AG09319 (cell line): ENCODE measurements at regions not wholly inside any gene's neighbourhood (a gene's known extent, or its start where the extent isn't known, plus 50 kb on each side); places are given as distances from the start of the nearest gene placed in this dataset.

ENCODE experiments used
- DNase-seq: peaks from one replicate; pipeline ENCODE4 v3.0.0-alpha.2; 2010; ENCODE audit warnings: low read depth; ENCODE audit errors: extremely low read depth
- TF ChIP-seq, protein P1 (sequence below): IDR thresholded peaks from 2 replicates; pipeline ENCODE4 v1.5.1; 2011; ENCODE audit warnings: low read depth, mild to moderate bottlenecking, inconsistent platforms, low read length, moderate library complexity

DNA sequence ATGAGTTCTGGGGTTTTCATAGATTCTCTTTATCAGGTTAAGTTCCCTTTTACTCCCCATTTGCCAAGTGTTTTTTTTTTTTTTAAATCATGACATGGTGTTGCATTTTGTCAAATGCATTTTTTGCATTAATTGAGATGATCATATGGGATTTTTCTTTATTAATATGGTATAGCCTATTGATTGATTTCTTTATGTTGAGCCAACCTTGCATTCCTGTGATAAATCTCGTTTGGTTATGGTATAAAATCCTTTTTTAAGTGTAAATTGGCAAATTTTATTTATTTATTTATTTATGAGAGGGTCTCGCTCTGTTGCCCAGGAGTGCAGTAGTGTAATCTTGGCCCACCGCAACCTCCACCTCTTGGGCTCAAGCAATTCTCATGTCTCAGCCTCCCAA is 81.5 kb upstream of the ACVR1 start:
- TF ChIP-seq, protein P1, sequence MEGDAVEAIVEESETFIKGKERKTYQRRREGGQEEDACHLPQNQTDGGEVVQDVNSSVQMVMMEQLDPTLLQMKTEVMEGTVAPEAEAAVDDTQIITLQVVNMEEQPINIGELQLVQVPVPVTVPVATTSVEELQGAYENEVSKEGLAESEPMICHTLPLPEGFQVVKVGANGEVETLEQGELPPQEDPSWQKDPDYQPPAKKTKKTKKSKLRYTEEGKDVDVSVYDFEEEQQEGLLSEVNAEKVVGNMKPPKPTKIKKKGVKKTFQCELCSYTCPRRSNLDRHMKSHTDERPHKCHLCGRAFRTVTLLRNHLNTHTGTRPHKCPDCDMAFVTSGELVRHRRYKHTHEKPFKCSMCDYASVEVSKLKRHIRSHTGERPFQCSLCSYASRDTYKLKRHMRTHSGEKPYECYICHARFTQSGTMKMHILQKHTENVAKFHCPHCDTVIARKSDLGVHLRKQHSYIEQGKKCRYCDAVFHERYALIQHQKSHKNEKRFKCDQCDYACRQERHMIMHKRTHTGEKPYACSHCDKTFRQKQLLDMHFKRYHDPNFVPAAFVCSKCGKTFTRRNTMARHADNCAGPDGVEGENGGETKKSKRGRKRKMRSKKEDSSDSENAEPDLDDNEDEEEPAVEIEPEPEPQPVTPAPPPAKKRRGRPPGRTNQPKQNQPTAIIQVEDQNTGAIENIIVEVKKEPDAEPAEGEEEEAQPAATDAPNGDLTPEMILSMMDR: no peak
- no peak for DNase-seq

DNA sequence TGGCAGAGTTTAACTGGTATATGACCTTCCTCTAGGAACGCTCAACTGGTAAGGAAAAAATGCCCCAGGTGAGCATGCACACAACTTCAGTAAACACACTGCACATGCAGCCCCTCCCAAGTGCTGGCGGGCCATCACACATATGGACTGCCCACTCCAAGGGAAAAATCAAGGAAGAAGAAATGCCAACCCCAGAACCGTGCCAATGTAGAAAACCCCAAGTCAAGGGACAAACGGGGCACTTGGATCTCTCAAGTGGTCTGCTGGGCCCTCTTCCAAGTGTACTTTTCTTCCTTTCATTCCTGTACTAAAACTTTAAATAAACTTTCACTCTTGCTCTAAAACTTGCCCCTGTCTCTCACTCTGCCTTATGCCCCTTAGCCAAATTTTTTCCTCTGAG is 76.4 kb upstream of the ACVR1 start:
- TF ChIP-seq, protein P1: no peak
- DNase-seq: no peak

DNA sequence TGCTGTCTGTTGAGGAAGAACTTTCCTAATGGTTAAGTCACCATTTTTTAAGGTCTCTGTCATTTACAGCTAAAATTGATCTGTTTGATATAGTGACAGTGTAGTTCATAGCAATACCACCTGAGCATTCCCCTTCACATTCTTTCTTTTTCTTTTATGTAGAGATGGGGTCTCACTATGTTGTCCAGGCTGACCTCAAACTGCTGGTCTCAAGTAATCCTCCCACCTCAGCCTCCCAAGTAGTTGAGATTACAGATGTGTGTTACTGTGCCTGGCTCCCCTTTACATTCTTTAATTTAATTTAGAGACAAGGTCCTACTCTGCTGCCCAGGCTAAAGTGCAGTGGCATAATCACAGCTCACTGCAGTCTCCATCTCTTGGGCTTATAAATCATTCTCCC is 72.7 kb upstream of the ACVR1 start:
- no peak for DNase-seq
- TF ChIP-seq, protein P1: no peak

DNA sequence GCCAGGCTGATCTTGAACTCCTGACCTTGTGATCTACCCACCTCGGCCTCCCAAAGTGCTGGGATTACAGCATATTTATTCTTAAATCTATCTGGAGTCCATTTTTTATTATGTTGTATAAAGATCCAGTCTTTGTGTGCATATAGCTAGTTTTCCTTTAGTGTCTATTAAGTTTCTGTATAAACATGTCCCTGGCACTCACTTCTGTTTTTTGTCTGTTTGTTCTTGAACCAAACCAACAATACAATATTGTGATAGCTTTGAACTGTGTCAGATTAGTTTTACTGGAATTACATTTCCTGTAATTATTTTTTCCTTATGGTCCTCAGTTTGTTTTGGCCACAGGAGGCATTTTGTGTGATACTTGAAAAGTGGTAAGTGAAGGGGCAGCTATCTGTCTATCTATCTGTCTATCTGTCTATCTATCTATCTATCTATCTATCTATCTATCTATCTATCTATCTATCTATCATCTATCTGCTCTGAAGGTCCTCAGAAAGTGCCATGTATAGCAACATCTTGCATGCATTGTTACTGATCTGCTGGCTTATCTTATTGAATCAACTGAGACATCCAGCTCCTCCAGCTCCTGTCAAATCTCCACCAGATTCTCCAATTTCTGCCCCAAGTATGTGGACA is 70.9 kb upstream of the ACVR1 start:
- TF ChIP-seq, protein P1: no peak
- no peak for DNase-seq

DNA sequence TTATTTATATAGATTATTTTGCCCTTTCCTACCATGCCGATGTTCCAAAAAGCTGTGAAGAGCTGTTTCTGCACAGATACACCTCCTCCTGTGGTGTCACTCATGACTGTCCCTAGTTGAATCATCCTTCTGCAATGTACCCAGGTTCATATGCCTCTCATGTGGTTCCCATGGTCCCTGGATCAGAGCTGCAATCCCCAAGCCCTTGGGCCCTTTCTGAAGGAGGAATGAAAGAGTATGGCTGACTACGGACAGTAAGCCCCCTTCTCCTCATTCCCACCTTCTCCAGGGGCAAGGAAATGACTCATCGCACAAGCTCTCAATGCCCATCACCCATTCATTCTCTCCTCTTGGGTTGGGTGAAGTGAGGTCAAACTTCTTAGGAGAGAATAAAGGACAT is 63.9 kb upstream of the ACVR1 start:
- no peak for DNase-seq
- TF ChIP-seq, protein P1: no peak

DNA sequence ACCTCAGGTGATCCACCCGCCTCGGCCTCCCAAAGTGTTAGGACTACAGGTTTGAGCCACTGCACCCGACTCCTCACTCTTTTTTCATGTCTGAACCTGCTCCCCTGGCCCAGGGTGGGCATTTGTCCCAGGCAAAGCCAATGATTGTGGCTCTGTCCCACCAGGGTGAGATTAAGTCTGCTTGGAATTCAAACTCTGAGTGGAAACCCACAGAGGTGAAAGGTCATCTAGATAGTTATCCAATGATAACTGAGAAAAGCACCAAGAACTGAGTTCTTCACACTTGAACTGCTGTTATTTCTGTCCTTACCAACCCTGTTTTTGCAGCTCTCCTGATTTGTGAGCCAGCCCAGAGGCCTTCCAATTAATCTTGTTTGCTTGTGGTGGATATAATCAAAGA is 62.4 kb upstream of the ACVR1 start:
- DNase-seq: no peak
- TF ChIP-seq, protein P1: no peak

DNA sequence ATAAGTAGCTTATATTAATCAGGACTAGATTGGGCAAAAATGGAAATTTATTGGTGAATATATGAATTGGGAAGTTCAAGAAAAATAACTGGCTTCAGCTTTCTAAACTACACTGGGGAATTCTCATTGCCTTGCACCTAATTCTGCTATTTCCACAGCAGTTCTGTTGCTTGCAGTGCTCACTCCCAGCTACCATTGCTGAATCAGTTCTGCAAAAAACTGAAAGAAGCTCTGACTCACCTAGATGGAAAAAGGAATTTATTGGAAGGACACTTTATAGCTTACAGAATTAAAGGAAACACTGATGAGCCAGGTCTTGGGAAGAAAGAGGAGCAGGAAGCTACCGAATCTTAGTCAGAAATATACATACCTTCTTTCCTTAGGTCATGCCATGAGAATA is 60.3 kb upstream of the ACVR1 start:
- TF ChIP-seq, protein P1: no peak
- DNase-seq: no peak
